WTC11 (cell line): ENCODE measurements at regions not wholly inside any gene's neighbourhood (a gene's known extent, or its start where the extent isn't known, plus 50 kb on each side); places are given as distances from the start of the nearest gene placed in this dataset.
"Not testable (repeated sequence)": the region's sequence is repeated elsewhere in the genome, so short reads cannot be mapped to it uniquely, and the experiment has no call there.

ENCODE experiments used
- ATAC-seq: fragments of 200-7000 bp; cut with Tn5 transposase; 2 replicates; pipeline ENCODE4 v1.10.0; 2021; ENCODE audit warnings: mild to moderate bottlenecking, moderate library complexity
- CTCF ChIA-PET: fragments of 300-600 bp; sonication (Branson Sonifier 250); formaldehyde crosslinking; loops from one replicate; lab custom pipeline; 2021; ENCODE audit warnings: antibody characterized with exemption; lab: Charles Lee
- POLR2A ChIA-PET: fragments of 350-600 bp; sonication (Branson Sonifier 250); formaldehyde crosslinking; loops from one replicate; lab custom pipeline; 2021; ENCODE audit warnings: antibody characterized with exemption; lab: Charles Lee
- DNase-seq: peaks from one replicate; pipeline ENCODE4 v3.0.0; 2021; ENCODE audit warnings: low spot score
- H3K27ac Mint-ChIP-seq: 2 replicates; pipeline ENCODE4 v1.8.0; 2021; ENCODE audit warnings: mixed read lengths
- H3K27me3 Mint-ChIP-seq: 2 replicates; pipeline ENCODE4 v1.8.0; 2021; ENCODE audit warnings: low read depth, mild to moderate bottlenecking, moderate library complexity, mixed read lengths
- H3K36me3 Mint-ChIP-seq: 2 replicates; pipeline ENCODE4 v1.8.0; 2021; ENCODE audit warnings: mixed read lengths
- H3K4me1 Mint-ChIP-seq: 2 replicates; pipeline ENCODE4 v1.8.0; 2022; ENCODE audit warnings: mixed read lengths
- H3K4me3 Mint-ChIP-seq: 2 replicates; pipeline ENCODE4 v1.8.0; 2021; ENCODE audit warnings: mild to moderate bottlenecking, moderate library complexity, mixed read lengths
- H3K9me3 Mint-ChIP-seq: 2 replicates; pipeline ENCODE4 v1.8.0; 2021; ENCODE audit warnings: mixed read lengths
- ATF1 ChIP-seq: sonication (generic); formaldehyde crosslinking; IDR thresholded peaks from 2 replicates; pipeline ENCODE4 v1.8.1; 2023; ENCODE audit warnings: mild to moderate bottlenecking, moderate library complexity, missing genetic modification reagents
- CREB1 ChIP-seq: sonication (generic); formaldehyde crosslinking; IDR thresholded peaks from 2 replicates; pipeline ENCODE4 v1.8.0; 2023; ENCODE audit warnings: mild to moderate bottlenecking, missing genetic modification reagents
- EMX1 ChIP-seq: fragments of 250-450 bp; sonication (Bioruptor Pico); IDR thresholded peaks from 2 replicates; pipeline ENCODE4 v1.8.0; 2021; ENCODE audit warnings: mild to moderate bottlenecking
- FOXJ3 ChIP-seq: sonication (generic); formaldehyde crosslinking; IDR thresholded peaks from 2 replicates; pipeline ENCODE4 v1.9.0; 2021; ENCODE audit warnings: missing genetic modification reagents, mild to moderate bottlenecking, borderline replicate concordance
- GABPB1 ChIP-seq: sonication (generic); formaldehyde crosslinking; IDR thresholded peaks from 2 replicates; pipeline ENCODE4 v1.8.1; 2023; ENCODE audit warnings: mild to moderate bottlenecking, missing genetic modification reagents
- JAZF1 ChIP-seq: fragments of 250-450 bp; sonication (Bioruptor Pico); IDR thresholded peaks from 2 replicates; pipeline ENCODE4 v1.9.0; 2021; ENCODE audit warnings: moderate library complexity, mild to moderate bottlenecking, inconsistent platforms
- NR1H2 ChIP-seq: sonication (generic); formaldehyde crosslinking; IDR thresholded peaks from 2 replicates; pipeline ENCODE4 v1.9.0; 2021; ENCODE audit warnings: mild to moderate bottlenecking, moderate library complexity, missing genetic modification reagents
- ZBTB21 ChIP-seq: sonication (generic); formaldehyde crosslinking; IDR thresholded peaks from 2 replicates; pipeline ENCODE4 v1.8.1; 2023; ENCODE audit warnings: mild to moderate bottlenecking, missing genetic modification reagents, borderline replicate concordance
- ZNF138 ChIP-seq: sonication (generic); formaldehyde crosslinking; conservative IDR thresholded peaks from 2 replicates; pipeline ENCODE4 v1.8.1; 2022; ENCODE audit warnings: mild to moderate bottlenecking, moderate library complexity, missing genetic modification reagents
- ZNF317 ChIP-seq: sonication (generic); formaldehyde crosslinking; IDR thresholded peaks from 2 replicates; pipeline ENCODE4 v1.8.1; 2023; ENCODE audit warnings: low read depth, mild to moderate bottlenecking, moderate library complexity, missing genetic modification reagents, borderline replicate concordance
- ZNF396 ChIP-seq: fragments of 250-450 bp; sonication (Bioruptor Pico); IDR thresholded peaks from 2 replicates; pipeline ENCODE4 v1.8.0; 2021; ENCODE audit warnings: mild to moderate bottlenecking, moderate library complexity, borderline replicate concordance
- TF ChIP-seq, protein P1 (sequence below): sonication (generic); formaldehyde crosslinking; IDR thresholded peaks from 2 replicates; pipeline ENCODE4 v1.8.0; 2022; ENCODE audit warnings: mild to moderate bottlenecking, missing genetic modification reagents
- TF ChIP-seq, protein P2 (sequence below): sonication (generic); formaldehyde crosslinking; IDR thresholded peaks from 2 replicates; pipeline ENCODE4 v1.8.0; 2023; ENCODE audit warnings: missing genetic modification reagents, mild to moderate bottlenecking, borderline replicate concordance
- TF ChIP-seq, protein P3 (sequence below): sonication (generic); formaldehyde crosslinking; IDR thresholded peaks from 2 replicates; pipeline ENCODE4 v1.8.1; 2023; ENCODE audit warnings: mild to moderate bottlenecking, missing genetic modification reagents, moderate library complexity
- TF ChIP-seq, protein P4 (sequence below): sonication (generic); formaldehyde crosslinking; IDR thresholded peaks from 2 replicates; pipeline ENCODE4 v1.8.1; 2023; ENCODE audit warnings: mild to moderate bottlenecking, moderate library complexity, missing genetic modification reagents
- TF ChIP-seq, protein P5 (sequence below): fragments of 200-600 bp; IDR thresholded peaks from 2 replicates; pipeline ENCODE4 v1.8.0; 2022; ENCODE audit warnings: antibody characterized with exemption
- TF ChIP-seq, protein P6 (sequence below): sonication (generic); formaldehyde crosslinking; IDR thresholded peaks from 2 replicates; pipeline ENCODE4 v1.8.1; 2023; ENCODE audit warnings: mild to moderate bottlenecking, missing genetic modification reagents

DNA sequence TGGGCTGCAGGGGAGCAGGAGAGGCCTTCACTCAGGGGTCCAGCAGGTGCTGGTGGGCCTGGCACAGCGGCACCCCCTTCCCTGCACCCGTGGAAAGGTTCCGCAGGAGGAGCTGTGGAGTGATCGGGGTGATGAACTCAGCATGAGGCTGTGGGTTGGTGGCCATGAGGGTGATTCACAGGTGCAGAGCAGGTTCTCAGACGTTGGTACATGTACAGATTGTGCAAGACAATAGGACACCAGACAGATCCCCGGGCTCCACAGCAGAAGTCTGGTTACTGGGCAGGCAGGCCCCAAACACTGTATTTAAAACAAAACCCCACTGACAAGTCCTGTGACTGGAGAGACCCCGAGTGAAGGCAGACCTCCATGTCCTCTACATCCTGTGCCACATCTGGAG lies 151.6 kb upstream of the CDH4 start (continued):
- TF ChIP-seq, protein P1, sequence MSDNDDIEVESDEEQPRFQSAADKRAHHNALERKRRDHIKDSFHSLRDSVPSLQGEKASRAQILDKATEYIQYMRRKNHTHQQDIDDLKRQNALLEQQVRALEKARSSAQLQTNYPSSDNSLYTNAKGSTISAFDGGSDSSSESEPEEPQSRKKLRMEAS (CRISPR knock-in tag) = no peak
- TF ChIP-seq ZBTB21 (CRISPR knock-in tag) = no peak
- TF ChIP-seq GABPB1 (CRISPR knock-in tag) = no peak

DNA sequence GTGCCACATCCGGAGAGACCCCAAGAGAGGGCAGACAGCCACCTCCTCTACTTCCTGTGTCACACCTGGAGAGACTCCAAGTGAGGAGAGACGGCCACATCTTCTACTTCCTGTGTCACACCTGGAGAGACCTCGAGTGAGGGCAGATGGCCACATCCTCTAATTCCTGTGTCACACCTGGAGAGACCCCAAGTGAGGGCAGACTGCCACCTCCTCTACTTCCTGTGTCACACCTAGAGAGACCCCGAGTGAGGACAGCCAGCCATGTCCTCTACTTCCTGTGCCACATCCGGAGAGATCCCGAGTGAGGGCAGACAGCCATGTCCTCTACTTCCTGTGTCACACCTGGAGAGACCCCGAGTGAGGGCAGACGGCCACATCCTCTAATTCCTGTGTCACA lies 150.7 kb upstream of the CDH4 start:
- H3K4me1 Mint-ChIP-seq, CTCF ChIA-PET, H3K36me3 Mint-ChIP-seq, DNase-seq, H3K27ac Mint-ChIP-seq, ATAC-seq, POLR2A ChIA-PET, H3K4me3 Mint-ChIP-seq: not testable (repeated sequence)
- H3K27me3 Mint-ChIP-seq = peaks cover 87% of the 10 kb centered on the region
- H3K9me3 Mint-ChIP-seq = peaks cover 16% of the 10 kb centered on the region

DNA sequence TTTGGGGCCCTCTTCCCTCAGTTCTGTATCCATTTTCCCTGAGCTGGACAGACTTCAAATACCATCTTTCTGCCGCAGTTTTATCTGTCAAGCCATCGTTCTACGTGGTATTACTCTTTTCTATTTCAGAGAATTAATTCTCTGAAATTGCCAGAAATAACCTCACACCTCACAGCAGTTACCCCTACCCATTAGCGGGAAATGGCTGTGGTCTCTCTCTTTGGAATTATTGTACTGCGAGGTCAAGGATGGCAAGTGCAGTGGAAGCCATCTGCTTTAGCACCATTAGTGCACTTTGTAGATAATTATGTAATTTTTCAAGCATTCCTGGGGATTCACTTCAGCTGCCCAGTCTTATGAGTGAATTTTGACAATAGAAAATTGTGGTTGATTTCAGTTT lies 147.8 kb upstream of the CDH4 start:
- peaks cover 7% of the 10 kb centered on the region; the same call in 1 of the 2 replicates for H3K4me1 Mint-ChIP-seq
- peaks cover 15% of the 10 kb centered on the region for H3K9me3 Mint-ChIP-seq
- ATAC-seq (no peak), DNase-seq (no peak)
- H3K27me3 Mint-ChIP-seq = peaks cover 88% of the 10 kb centered on the region
- CTCF ChIA-PET = no interaction called here
- TF ChIP-seq, protein P2, sequence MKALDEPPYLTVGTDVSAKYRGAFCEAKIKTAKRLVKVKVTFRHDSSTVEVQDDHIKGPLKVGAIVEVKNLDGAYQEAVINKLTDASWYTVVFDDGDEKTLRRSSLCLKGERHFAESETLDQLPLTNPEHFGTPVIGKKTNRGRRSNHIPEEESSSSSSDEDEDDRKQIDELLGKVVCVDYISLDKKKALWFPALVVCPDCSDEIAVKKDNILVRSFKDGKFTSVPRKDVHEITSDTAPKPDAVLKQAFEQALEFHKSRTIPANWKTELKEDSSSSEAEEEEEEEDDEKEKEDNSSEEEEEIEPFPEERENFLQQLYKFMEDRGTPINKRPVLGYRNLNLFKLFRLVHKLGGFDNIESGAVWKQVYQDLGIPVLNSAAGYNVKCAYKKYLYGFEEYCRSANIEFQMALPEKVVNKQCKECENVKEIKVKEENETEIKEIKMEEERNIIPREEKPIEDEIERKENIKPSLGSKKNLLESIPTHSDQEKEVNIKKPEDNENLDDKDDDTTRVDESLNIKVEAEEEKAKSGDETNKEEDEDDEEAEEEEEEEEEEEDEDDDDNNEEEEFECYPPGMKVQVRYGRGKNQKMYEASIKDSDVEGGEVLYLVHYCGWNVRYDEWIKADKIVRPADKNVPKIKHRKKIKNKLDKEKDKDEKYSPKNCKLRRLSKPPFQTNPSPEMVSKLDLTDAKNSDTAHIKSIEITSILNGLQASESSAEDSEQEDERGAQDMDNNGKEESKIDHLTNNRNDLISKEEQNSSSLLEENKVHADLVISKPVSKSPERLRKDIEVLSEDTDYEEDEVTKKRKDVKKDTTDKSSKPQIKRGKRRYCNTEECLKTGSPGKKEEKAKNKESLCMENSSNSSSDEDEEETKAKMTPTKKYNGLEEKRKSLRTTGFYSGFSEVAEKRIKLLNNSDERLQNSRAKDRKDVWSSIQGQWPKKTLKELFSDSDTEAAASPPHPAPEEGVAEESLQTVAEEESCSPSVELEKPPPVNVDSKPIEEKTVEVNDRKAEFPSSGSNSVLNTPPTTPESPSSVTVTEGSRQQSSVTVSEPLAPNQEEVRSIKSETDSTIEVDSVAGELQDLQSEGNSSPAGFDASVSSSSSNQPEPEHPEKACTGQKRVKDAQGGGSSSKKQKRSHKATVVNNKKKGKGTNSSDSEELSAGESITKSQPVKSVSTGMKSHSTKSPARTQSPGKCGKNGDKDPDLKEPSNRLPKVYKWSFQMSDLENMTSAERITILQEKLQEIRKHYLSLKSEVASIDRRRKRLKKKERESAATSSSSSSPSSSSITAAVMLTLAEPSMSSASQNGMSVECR (CRISPR knock-in tag) = no peak
- TF ChIP-seq NR1H2 (CRISPR knock-in tag) (no peak), FOXJ3 (CRISPR knock-in tag) (no peak), JAZF1 (CRISPR knock-in tag) (no peak), ATF1 (CRISPR knock-in tag) (no peak), EMX1 (CRISPR knock-in tag) (no peak), ZNF317 (CRISPR knock-in tag) (no peak), CREB1 (CRISPR knock-in tag) (no peak), ZNF396 (CRISPR knock-in tag) (no peak), ZNF138 (CRISPR knock-in tag) (no peak)
- TF ChIP-seq, protein P3, sequence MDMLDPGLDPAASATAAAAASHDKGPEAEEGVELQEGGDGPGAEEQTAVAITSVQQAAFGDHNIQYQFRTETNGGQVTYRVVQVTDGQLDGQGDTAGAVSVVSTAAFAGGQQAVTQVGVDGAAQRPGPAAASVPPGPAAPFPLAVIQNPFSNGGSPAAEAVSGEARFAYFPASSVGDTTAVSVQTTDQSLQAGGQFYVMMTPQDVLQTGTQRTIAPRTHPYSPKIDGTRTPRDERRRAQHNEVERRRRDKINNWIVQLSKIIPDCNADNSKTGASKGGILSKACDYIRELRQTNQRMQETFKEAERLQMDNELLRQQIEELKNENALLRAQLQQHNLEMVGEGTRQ (CRISPR knock-in tag) = no peak
- TF ChIP-seq, protein P1 (CRISPR knock-in tag) = no peak
- TF ChIP-seq, protein P4, sequence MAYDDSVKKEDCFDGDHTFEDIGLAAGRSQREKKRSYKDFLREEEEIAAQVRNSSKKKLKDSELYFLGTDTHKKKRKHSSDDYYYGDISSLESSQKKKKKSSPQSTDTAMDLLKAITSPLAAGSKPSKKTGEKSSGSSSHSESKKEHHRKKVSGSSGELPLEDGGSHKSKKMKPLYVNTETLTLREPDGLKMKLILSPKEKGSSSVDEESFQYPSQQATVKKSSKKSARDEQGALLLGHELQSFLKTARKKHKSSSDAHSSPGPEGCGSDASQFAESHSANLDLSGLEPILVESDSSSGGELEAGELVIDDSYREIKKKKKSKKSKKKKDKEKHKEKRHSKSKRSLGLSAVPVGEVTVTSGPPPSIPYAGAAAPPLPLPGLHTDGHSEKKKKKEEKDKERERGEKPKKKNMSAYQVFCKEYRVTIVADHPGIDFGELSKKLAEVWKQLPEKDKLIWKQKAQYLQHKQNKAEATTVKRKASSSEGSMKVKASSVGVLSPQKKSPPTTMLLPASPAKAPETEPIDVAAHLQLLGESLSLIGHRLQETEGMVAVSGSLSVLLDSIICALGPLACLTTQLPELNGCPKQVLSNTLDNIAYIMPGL (CRISPR knock-in tag) = no peak
- TF ChIP-seq, protein P5, sequence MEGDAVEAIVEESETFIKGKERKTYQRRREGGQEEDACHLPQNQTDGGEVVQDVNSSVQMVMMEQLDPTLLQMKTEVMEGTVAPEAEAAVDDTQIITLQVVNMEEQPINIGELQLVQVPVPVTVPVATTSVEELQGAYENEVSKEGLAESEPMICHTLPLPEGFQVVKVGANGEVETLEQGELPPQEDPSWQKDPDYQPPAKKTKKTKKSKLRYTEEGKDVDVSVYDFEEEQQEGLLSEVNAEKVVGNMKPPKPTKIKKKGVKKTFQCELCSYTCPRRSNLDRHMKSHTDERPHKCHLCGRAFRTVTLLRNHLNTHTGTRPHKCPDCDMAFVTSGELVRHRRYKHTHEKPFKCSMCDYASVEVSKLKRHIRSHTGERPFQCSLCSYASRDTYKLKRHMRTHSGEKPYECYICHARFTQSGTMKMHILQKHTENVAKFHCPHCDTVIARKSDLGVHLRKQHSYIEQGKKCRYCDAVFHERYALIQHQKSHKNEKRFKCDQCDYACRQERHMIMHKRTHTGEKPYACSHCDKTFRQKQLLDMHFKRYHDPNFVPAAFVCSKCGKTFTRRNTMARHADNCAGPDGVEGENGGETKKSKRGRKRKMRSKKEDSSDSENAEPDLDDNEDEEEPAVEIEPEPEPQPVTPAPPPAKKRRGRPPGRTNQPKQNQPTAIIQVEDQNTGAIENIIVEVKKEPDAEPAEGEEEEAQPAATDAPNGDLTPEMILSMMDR = no peak
- TF ChIP-seq, protein P6, sequence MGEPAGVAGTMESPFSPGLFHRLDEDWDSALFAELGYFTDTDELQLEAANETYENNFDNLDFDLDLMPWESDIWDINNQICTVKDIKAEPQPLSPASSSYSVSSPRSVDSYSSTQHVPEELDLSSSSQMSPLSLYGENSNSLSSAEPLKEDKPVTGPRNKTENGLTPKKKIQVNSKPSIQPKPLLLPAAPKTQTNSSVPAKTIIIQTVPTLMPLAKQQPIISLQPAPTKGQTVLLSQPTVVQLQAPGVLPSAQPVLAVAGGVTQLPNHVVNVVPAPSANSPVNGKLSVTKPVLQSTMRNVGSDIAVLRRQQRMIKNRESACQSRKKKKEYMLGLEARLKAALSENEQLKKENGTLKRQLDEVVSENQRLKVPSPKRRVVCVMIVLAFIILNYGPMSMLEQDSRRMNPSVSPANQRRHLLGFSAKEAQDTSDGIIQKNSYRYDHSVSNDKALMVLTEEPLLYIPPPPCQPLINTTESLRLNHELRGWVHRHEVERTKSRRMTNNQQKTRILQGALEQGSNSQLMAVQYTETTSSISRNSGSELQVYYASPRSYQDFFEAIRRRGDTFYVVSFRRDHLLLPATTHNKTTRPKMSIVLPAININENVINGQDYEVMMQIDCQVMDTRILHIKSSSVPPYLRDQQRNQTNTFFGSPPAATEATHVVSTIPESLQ (CRISPR knock-in tag) = no peak
- no peak overlapping the region for H3K27ac Mint-ChIP-seq
- POLR2A ChIA-PET = no interaction called here
- H3K4me3 Mint-ChIP-seq = no peak overlapping the region
- H3K36me3 Mint-ChIP-seq = peaks cover 3% of the 10 kb centered on the region; the same call in 1 of the 2 replicates
